Retinal pigment epithelial cell (primary cell): ENCODE measurements at regions not wholly inside any gene's neighbourhood (a gene's known extent, or its start where the extent isn't known, plus 50 kb on each side); places are given as distances from the start of the nearest gene placed in this dataset.
"Not testable (repeated sequence)": the region's sequence is repeated elsewhere in the genome, so short reads cannot be mapped to it uniquely, and the experiment has no call there.

Source experiments
- DNase-seq: peaks from one replicate; pipeline ENCODE4 v3.0.0-alpha.2; 2010; ENCODE audit warnings: low read depth
- H3K4me3 ChIP-seq: 2 replicates; pipeline ENCODE4 v1.5.1; 2011; ENCODE audit warnings: mild to moderate bottlenecking, low read length, control low read depth, moderate library complexity
- TF ChIP-seq, protein P1 (sequence below): conservative IDR thresholded peaks from 2 replicates; pipeline ENCODE4 v1.5.1; 2011; ENCODE audit warnings: low read depth, low read length, control low read depth, inconsistent platforms

DNA sequence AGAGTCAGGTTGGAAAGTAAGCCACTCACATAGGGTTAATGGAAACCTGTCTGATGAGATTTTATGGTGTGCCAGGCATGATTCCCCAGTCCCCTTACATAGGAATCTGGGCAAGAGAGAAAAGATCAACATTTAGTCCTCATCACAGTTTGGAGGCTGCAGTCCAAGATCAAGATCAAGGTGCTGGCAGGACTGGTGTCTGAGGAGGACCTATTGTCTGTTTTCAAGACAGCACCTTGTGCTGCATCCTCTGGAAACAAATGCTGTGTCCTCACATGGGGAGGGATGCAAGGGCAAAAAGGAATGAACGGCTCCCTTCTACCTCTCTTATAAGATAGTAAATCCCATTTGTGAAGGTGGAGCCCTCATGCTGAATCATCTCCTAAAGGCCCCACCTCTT lies 244.8 kb upstream of the GALNT17 start:
- no peak for DNase-seq
- H3K4me3 ChIP-seq: no peak overlapping the region
- TF ChIP-seq, protein P1, sequence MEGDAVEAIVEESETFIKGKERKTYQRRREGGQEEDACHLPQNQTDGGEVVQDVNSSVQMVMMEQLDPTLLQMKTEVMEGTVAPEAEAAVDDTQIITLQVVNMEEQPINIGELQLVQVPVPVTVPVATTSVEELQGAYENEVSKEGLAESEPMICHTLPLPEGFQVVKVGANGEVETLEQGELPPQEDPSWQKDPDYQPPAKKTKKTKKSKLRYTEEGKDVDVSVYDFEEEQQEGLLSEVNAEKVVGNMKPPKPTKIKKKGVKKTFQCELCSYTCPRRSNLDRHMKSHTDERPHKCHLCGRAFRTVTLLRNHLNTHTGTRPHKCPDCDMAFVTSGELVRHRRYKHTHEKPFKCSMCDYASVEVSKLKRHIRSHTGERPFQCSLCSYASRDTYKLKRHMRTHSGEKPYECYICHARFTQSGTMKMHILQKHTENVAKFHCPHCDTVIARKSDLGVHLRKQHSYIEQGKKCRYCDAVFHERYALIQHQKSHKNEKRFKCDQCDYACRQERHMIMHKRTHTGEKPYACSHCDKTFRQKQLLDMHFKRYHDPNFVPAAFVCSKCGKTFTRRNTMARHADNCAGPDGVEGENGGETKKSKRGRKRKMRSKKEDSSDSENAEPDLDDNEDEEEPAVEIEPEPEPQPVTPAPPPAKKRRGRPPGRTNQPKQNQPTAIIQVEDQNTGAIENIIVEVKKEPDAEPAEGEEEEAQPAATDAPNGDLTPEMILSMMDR: no peak

DNA sequence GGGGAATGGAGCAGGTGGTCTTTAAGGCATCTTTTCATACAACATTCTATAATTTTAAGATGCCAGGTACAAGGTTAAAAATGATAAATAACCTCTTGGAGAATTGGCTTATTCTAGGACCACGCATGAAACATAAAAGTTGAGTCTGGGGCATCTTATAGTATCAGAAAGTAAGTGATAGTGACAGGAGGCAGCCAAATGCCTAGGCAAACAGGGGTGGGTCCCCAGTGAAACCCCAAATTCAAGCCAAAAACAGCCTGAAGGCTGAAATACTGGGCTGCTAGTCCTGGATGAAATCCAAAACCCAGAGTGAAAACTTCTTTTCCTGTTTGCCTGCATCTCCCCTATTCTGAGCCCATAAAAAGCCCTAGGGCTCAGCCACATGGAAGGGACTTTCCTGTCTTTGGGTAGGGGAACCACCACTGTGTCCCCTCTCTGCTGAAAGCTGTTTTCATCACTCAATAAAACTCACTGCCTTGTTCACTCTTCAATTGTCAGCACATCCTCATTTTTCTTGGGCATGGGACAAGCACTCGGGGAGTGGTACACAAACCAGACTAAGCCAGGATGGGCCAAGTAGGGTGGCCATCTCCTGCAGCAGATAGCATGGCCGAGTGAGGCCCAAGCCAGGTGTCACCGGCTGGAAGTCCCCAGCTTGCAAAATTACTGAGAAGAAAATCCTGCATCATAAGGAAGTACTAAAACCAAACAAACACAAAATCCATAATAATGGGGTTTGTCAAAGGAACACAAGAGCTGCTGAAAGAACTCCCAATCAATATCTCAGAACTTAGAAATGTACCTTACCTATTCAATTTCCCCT lies 241.6 kb upstream of the GALNT17 start:
- TF ChIP-seq, protein P1: no peak
- H3K4me3 ChIP-seq: no peak overlapping the region
- DNase-seq: no peak

DNA sequence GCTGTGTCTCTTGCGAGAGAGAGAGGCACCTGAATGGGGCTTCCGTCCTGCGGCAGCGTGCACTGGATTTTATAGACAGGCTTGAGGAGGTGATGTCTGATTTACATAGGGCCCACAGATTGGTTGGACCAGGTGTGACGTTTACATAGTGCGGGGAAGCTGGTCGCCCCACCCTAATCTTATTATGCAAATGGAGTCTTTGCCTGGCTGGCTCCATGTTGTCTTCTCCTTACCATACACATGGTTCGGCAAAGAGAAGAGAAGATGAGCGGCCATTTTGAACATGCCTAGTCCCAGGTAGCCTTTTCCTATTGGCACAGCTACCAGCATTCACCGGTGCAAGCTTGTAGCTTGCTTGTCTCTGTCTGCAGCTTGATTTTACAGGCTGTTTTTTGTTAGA lies 238.5 kb upstream of the GALNT17 start:
- TF ChIP-seq, protein P1: no peak
- DNase-seq: no peak
- no peak overlapping the region for H3K4me3 ChIP-seq

DNA sequence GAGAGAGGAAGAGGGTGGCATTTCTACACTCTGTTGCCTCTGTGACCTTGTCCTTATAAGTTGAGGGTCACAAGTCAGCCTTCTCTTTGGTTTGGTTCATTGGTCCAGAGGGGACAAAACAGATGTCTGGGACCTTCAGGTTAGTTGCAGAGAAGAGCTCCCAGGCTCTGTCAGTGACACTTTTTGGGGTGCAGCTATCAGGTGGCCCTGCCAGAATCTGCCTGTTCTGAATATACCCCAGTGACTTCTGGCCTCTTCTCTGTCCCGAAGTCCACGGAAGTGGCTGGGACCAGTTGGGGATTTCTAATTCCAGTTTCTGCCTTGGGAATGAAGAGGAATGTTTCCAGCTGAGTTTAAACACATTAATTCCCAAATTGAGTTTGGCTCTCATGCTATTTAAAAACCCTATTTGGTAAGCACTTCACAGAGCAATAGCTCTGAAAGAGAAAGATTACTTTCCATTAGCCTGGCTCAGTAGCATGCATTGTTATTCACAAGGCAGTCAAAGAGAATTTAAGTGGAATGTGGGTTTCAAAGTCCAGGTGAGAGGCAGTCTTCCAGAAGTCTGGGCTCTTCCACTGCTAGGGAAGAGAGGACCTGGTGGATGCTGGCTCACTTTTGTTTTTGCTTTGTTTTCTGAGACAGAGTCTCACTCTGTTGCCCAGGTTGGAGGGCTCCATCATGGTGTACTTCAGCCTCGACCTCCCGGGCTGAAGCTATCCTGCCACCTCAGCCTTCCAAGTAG lies 237.8 kb upstream of the GALNT17 start:
- H3K4me3 ChIP-seq: no peak overlapping the region
- no peak for DNase-seq
- TF ChIP-seq, protein P1: no peak

DNA sequence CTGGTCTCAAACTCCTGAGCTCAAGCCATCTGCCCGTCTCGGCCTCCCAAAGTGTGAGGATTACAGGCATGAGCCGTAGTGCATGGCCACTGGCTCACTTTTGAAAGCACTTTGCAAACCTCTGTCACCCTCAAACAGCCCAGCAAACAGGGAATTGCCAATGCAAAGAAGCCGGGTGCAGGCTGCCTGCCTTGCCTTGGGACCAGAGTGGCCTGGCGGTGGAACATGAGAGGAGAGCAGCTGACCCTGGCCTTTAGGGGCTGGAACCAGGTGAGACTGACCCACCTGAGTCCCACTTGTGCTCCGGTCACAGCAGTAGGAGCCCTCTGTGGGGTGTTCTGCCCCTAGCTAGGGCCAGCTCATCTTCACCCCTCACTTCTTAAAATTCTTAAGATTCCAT lies 237.1 kb upstream of the GALNT17 start:
- no peak for DNase-seq
- no peak overlapping the region for H3K4me3 ChIP-seq
- TF ChIP-seq, protein P1: no peak

DNA sequence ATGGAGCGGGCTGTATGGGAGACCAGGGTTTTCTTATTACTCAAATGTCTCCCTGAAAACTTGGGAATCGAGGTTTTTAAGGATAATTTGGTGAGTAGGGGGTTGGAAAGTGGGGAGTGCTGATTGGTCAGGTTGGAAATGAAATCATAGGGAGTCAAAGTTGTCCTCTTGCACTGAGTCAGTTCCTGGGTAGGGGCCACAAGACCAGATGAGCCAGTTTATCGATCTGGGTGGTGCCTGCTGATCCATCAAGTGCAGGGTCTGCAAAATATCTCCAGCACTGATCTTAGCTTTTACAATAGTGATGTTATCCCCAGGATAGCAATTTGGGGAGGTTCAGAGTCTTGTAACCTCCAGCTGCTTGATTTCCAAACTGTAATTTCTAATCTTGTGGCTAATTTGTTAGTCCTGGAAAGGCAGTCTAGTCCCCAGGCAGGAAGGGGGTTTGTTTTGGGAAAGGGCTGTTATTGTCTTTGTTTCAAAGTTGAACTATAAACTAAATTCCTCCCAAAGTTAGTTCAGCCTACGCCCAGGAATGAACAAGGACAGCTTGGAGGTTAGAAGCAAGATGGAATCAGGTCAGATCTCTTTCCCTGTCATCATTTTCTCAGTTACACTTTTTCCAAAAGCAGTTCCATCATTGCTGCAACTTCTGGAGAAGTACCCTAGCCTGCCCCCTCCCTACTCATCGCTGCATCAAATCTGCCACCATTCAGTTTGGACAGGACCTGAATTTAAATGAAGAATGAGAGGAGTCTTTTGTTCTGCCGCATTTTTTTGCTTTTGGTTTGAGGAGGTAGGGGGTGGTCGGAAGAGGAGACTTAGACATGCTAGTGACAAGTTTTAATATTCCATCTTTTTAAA lies 236.4 kb upstream of the GALNT17 start:
- not testable (repeated sequence) for H3K4me3 ChIP-seq, DNase-seq
